Prostate gland (tissue), 2 donors: ENCODE measurements at regions not wholly inside any gene's neighbourhood (a gene's known extent, or its start where the extent isn't known, plus 50 kb on each side); places are given as distances from the start of the nearest gene placed in this dataset.

Source experiments
- DNase-seq: peaks from one replicate; pipeline ENCODE4 v3.0.0-alpha.2; 2019; ENCODE audit warnings: low spot score
- H3K27ac ChIP-seq, 2 donors: fragments of 200-600 bp; sonication (generic); 2 replicates each; pipeline ENCODE4 v1.5.1; 2017 to 2019
- H3K27me3 ChIP-seq: fragments of 200-600 bp; sonication (generic); replicated peaks from 2 replicates; pipeline ENCODE4 v1.5.1; 2019; ENCODE audit not compliant: insufficient read depth
- H3K36me3 ChIP-seq, 2 donors: fragments of 200-600 bp; sonication (generic); 1 replicate in 1 of 2; 2 replicates in 1 of 2; pipeline versions ENCODE4 v1.5.1 to v1.8.1; 2017 to 2019
- H3K4me1 ChIP-seq: fragments of 200-600 bp; sonication (generic); replicated peaks from 2 replicates; pipeline ENCODE4 v1.5.1; 2019
- H3K4me3 ChIP-seq, 2 donors: fragments of 200-600 bp; sonication (generic); 2 replicates each; pipeline ENCODE4 v1.5.1; 2017 to 2019
- H3K9me3 ChIP-seq: fragments of 200-600 bp; sonication (generic); 2 replicates; pipeline ENCODE4 v1.5.1; 2017
- CTCF ChIP-seq, 4 experiments: fragments of 200-600 bp in 2 of 4; fragments of 450-650 bp in 2 of 4; sonication (generic) in 2 of 4; IDR thresholded peaks; 1 replicate in 3 of 4; 2 replicates in 1 of 4; pipeline ENCODE4 v1.5.1; 2016 to 2019; ENCODE audit warnings: antibody characterized with exemption in 4 of 4, mild to moderate bottlenecking in 2 of 4, moderate library complexity in 2 of 4
- POLR2A ChIP-seq: fragments of 450-650 bp; IDR thresholded peaks from one replicate; pipeline ENCODE4 v1.6.1; 2016; ENCODE audit warnings: antibody characterized with exemption, mild to moderate bottlenecking
- POLR2AphosphoS5 ChIP-seq: sonication (generic); formaldehyde crosslinking; IDR thresholded peaks from one replicate; pipeline ENCODE4 v1.6.1; 2017; ENCODE audit warnings: antibody characterized with exemption
- WGBS: methylation state at CpG from one replicate; pipeline ENCODE4 v1.1.5; 2018; 5-methylcytosine and 5-hydroxymethylcytosine counted together
- intact Hi-C: fragments of 100-400 bp; cut with DNase I; formaldehyde crosslinking; loops from one replicate; pipeline ENCODE4 v1.14.2; 2022

GRCh38 chr11:10993640-10994039 lies 135.8 kb upstream of the ZBED5 start:
- no peak overlapping the region for H3K27ac ChIP-seq
- no peak overlapping the region for H3K4me3 ChIP-seq
- no peaks in the 10 kb centered on the region for H3K9me3 ChIP-seq
- DNase-seq, result no peak
- H3K4me1 ChIP-seq, result no peaks in the 10 kb centered on the region
- intact Hi-C loops, result no loop called here
- no peaks in the 10 kb centered on the region for H3K36me3 ChIP-seq
- TF ChIP-seq CTCF (IDR thresholded peaks at IDR 0.05) (no peak), POLR2AphosphoS5 (no peak)
- WGBS, result 96% methylated on average over 5 of the region's 5 CpGs
- no peaks in the 10 kb centered on the region for H3K27me3 ChIP-seq

- Histone ChIP-seq H3K4me3 (no peak overlapping the region), H3K27me3 (no peaks in the 10 kb centered on the region), H3K4me1 (no peaks in the 10 kb centered on the region), H3K9me3 (no peaks in the 10 kb centered on the region), H3K27ac (no peak overlapping the region), H3K36me3 (no peaks in the 10 kb centered on the region)
- no peak for TF ChIP-seq POLR2A
- TF ChIP-seq CTCF (IDR thresholded peaks at IDR 0.05), result no peak
- no peak for TF ChIP-seq POLR2AphosphoS5
- intact Hi-C loops, result no loop called here
- no peak for DNase-seq
- whole genome bisulfite sequencing, result 100% methylated on average over 3 of the region's 3 CpGs
Observed at GRCh38 chr11:10993186-10993585, 135.3 kb upstream of the ZBED5 start.

- no peaks in the 10 kb centered on the region for H3K27me3 ChIP-seq
- no peaks in the 10 kb centered on the region for H3K4me1 ChIP-seq
- no peak for DNase-seq
- no peaks in the 10 kb centered on the region for H3K36me3 ChIP-seq
- no peak overlapping the region for H3K27ac ChIP-seq
- H3K9me3 ChIP-seq, result no peaks in the 10 kb centered on the region
- intact Hi-C loops, result no loop called here
- WGBS, result 45% methylated on average over 4 of the region's 4 CpGs
- TF ChIP-seq POLR2A (no peak), CTCF (IDR thresholded peaks at IDR 0.05) (no peak), POLR2AphosphoS5 (no peak)
- H3K4me3 ChIP-seq, result no peak overlapping the region
Observed at GRCh38 chr11:10991393-10991792, 133.5 kb upstream of the ZBED5 start.

- intact Hi-C loops, result no loop called here
- WGBS, result 77% methylated on average over 3 of the region's 3 CpGs
Observed at GRCh38 chr11:10990637-10991193, 132.9 kb upstream of the ZBED5 start.

More at GRCh38 chr11:10990637-10991193, 132.9 kb upstream of the ZBED5 start:
- Histone ChIP-seq H3K9me3 (no peaks in the 10 kb centered on the region), H3K36me3 (no peaks in the 10 kb centered on the region), H3K27me3 (no peaks in the 10 kb centered on the region), H3K4me3 (no peak overlapping the region), H3K4me1 (no peaks in the 10 kb centered on the region), H3K27ac (no peak overlapping the region)
- TF ChIP-seq CTCF (IDR thresholded peaks at IDR 0.05) (no peak), POLR2A (no peak), POLR2AphosphoS5 (no peak)
- no peak for DNase-seq
